WTC11 (cell line): ENCODE measurements at regions not wholly inside any gene's neighbourhood (a gene's known extent, or its start where the extent isn't known, plus 50 kb on each side); places are given as distances from the start of the nearest gene placed in this dataset.
A peak's percentile ranks its signal among the peaks of the same experiment; 100 is the strongest.

Experiments used
- ATAC-seq: fragments of 200-7000 bp; cut with Tn5 transposase; 2 replicates; pipeline ENCODE4 v1.10.0; 2021; ENCODE audit warnings: mild to moderate bottlenecking, moderate library complexity
- CTCF ChIA-PET: fragments of 300-600 bp; sonication (Branson Sonifier 250); formaldehyde crosslinking; loops from one replicate; lab custom pipeline; 2021; ENCODE audit warnings: antibody characterized with exemption; lab: Charles Lee
- POLR2A ChIA-PET: fragments of 350-600 bp; sonication (Branson Sonifier 250); formaldehyde crosslinking; loops from one replicate; lab custom pipeline; 2021; ENCODE audit warnings: antibody characterized with exemption; lab: Charles Lee
- DNase-seq: peaks from one replicate; pipeline ENCODE4 v3.0.0; 2021; ENCODE audit warnings: low spot score
- H3K27ac Mint-ChIP-seq: 2 replicates; pipeline ENCODE4 v1.8.0; 2021; ENCODE audit warnings: mixed read lengths
- H3K27me3 Mint-ChIP-seq: 2 replicates; pipeline ENCODE4 v1.8.0; 2021; ENCODE audit warnings: low read depth, mild to moderate bottlenecking, moderate library complexity, mixed read lengths
- H3K36me3 Mint-ChIP-seq: 2 replicates; pipeline ENCODE4 v1.8.0; 2021; ENCODE audit warnings: mixed read lengths
- H3K4me1 Mint-ChIP-seq: 2 replicates; pipeline ENCODE4 v1.8.0; 2022; ENCODE audit warnings: mixed read lengths
- H3K4me3 Mint-ChIP-seq: 2 replicates; pipeline ENCODE4 v1.8.0; 2021; ENCODE audit warnings: mild to moderate bottlenecking, moderate library complexity, mixed read lengths
- H3K9me3 Mint-ChIP-seq: 2 replicates; pipeline ENCODE4 v1.8.0; 2021; ENCODE audit warnings: mixed read lengths
- AFF4 ChIP-seq: sonication (generic); formaldehyde crosslinking; IDR thresholded peaks from 2 replicates; pipeline ENCODE4 v1.8.1; 2023; ENCODE audit warnings: mild to moderate bottlenecking, missing genetic modification reagents, borderline replicate concordance
- ARID4B ChIP-seq: sonication (generic); formaldehyde crosslinking; IDR thresholded peaks from 2 replicates; pipeline ENCODE4 v1.8.0; 2023; ENCODE audit warnings: missing genetic modification reagents, mild to moderate bottlenecking, borderline replicate concordance
- ATF3 ChIP-seq: sonication (generic); formaldehyde crosslinking; conservative IDR thresholded peaks from 2 replicates; pipeline ENCODE4 v1.8.1; 2022; ENCODE audit warnings: mild to moderate bottlenecking, missing genetic modification reagents
- CBFB ChIP-seq: sonication (generic); formaldehyde crosslinking; IDR thresholded peaks from 2 replicates; pipeline ENCODE4 v1.8.1; 2022; ENCODE audit warnings: mild to moderate bottlenecking, low read depth, missing genetic modification reagents
- ETV6 ChIP-seq: sonication (generic); formaldehyde crosslinking; IDR thresholded peaks from 2 replicates; pipeline ENCODE4 v1.8.1; 2022; ENCODE audit warnings: mild to moderate bottlenecking, missing genetic modification reagents
- FOXJ3 ChIP-seq: sonication (generic); formaldehyde crosslinking; IDR thresholded peaks from 2 replicates; pipeline ENCODE4 v1.9.0; 2021; ENCODE audit warnings: missing genetic modification reagents, mild to moderate bottlenecking, borderline replicate concordance
- GABPB1 ChIP-seq: sonication (generic); formaldehyde crosslinking; IDR thresholded peaks from 2 replicates; pipeline ENCODE4 v1.8.1; 2023; ENCODE audit warnings: mild to moderate bottlenecking, missing genetic modification reagents
- GRHL2 ChIP-seq: fragments of 250-450 bp; sonication (Bioruptor Pico); IDR thresholded peaks from 2 replicates; pipeline ENCODE4 v1.8.0; 2022; ENCODE audit warnings: mild to moderate bottlenecking, moderate library complexity; ENCODE audit not compliant: insufficient replicate concordance, severe bottlenecking
- KAT7 ChIP-seq: sonication (generic); formaldehyde crosslinking; IDR thresholded peaks from 2 replicates; pipeline ENCODE4 v1.8.1; 2023; ENCODE audit warnings: missing genetic modification reagents, mild to moderate bottlenecking, borderline replicate concordance
- MXD4 ChIP-seq: fragments of 250-450 bp; sonication (Bioruptor Pico); IDR thresholded peaks from 2 replicates; pipeline ENCODE4 v1.8.0; 2021; ENCODE audit warnings: mild to moderate bottlenecking, moderate library complexity, borderline replicate concordance
- RELA ChIP-seq: sonication (generic); formaldehyde crosslinking; IDR thresholded peaks from 2 replicates; pipeline ENCODE4 v1.8.1; 2022; ENCODE audit warnings: missing genetic modification reagents, mild to moderate bottlenecking, borderline replicate concordance
- SMAD3 ChIP-seq: sonication (generic); formaldehyde crosslinking; IDR thresholded peaks from 2 replicates; pipeline ENCODE4 v1.8.0; 2022; ENCODE audit warnings: missing genetic modification reagents, mild to moderate bottlenecking, borderline replicate concordance
- TEAD4 ChIP-seq: sonication (generic); formaldehyde crosslinking; IDR thresholded peaks from 2 replicates; pipeline ENCODE4 v1.8.0; 2022; ENCODE audit warnings: mild to moderate bottlenecking, missing genetic modification reagents
- USF1 ChIP-seq: sonication (generic); formaldehyde crosslinking; IDR thresholded peaks from 2 replicates; pipeline ENCODE4 v1.8.0; 2022; ENCODE audit warnings: mild to moderate bottlenecking, missing genetic modification reagents
- ZBTB21 ChIP-seq: sonication (generic); formaldehyde crosslinking; IDR thresholded peaks from 2 replicates; pipeline ENCODE4 v1.8.1; 2023; ENCODE audit warnings: mild to moderate bottlenecking, missing genetic modification reagents, borderline replicate concordance

GRCh38 chr4:162782096-162782777 is 384.5 kb downstream of the NAF1 start:
- Mint-ChIP-seq H3K4me3 (no peak overlapping the region), H3K9me3 (no peaks in the 10 kb centered on the region), H3K27ac (no peak overlapping the region), H3K27me3 (no peaks in the 10 kb centered on the region), H3K36me3 (no peaks in the 10 kb centered on the region), H3K4me1 (peaks cover 12% of the 10 kb centered on the region)
- ChIA-PET POLR2A (no interaction called here), CTCF (interaction anchor here (0.5 kb wide), 2 partner anchors 68 to 106 kb away, joined by 3 read pairs; no protein-coding TSS in a partner anchor)
- TF ChIP-seq ZBTB21 (CRISPR knock-in tag): no peak
- no peak for TF ChIP-seq MXD4
- TF ChIP-seq AFF4 (CRISPR knock-in tag): no peak
- no peak for TF ChIP-seq FOXJ3 (CRISPR knock-in tag)
- TF ChIP-seq TEAD4 (CRISPR knock-in tag): no peak
- no peak for TF ChIP-seq ATF3 (CRISPR knock-in tag)
- no peak for TF ChIP-seq ETV6
- TF ChIP-seq KAT7: no peak
- no peak for TF ChIP-seq CBFB (CRISPR knock-in tag)
- no peak for TF ChIP-seq SMAD3
- no peak for TF ChIP-seq GABPB1 (CRISPR knock-in tag)
- no peak for TF ChIP-seq ARID4B (CRISPR knock-in tag)
- no peak for TF ChIP-seq GRHL2 (CRISPR knock-in tag)
- ATAC-seq (no peak), DNase-seq (no peak)

- ATAC-seq (peak; percentile 24; the same call in 1 of the 2 replicates), DNase-seq (no peak)
- Mint-ChIP-seq H3K4me1 (peaks cover 6% of the 10 kb centered on the region), H3K36me3 (no peaks in the 10 kb centered on the region), H3K27me3 (no peaks in the 10 kb centered on the region), H3K9me3 (no peaks in the 10 kb centered on the region), H3K27ac (no peak overlapping the region), H3K4me3 (no peak overlapping the region)
- CTCF ChIA-PET: no interaction called here
- POLR2A ChIA-PET: interaction anchor here (0.6 kb wide), 1 partner anchor 425 kb away, joined by 5 read pairs; no protein-coding TSS in a partner anchor
- TF ChIP-seq USF1 (CRISPR knock-in tag) (no peak), RELA (CRISPR knock-in tag) (no peak)
Measured at GRCh38 chr4:162770761-162771490, 395.8 kb downstream of the NAF1 start.
